ENCODE measurements at regions not wholly inside any gene's neighbourhood (a gene's known extent, or its start where the extent isn't known, plus 50 kb on each side); places are given as distances from the start of the nearest gene placed in this dataset.

- TF ChIP-seq CTCF (IDR thresholded peaks at IDR 0.05; ENCODE audit: low read depth, low read length) (no peak), EZH2phosphoT487 (IDR thresholded peaks at IDR 0.05; ENCODE audit: low read depth) (no peak)
These were observed 464.9 kb downstream of the EIPR1 start for GRCh38 chr2:2912731-2913130.
